ENCODE measurements at regions not wholly inside any gene's neighbourhood (a gene's known extent, or its start where the extent isn't known, plus 50 kb on each side); places are given as distances from the start of the nearest gene placed in this dataset.

GRCh38 chr5:63811961-63812360 is 150.3 kb downstream of the HTR1A start:
- no peaks in the 10 kb centered on the region; a peak in 1 of 8 replicates for H3K36me3 ChIP-seq (ENCODE audit: control insufficient read depth in 2 of 4, insufficient read depth in 4 of 4, low read length in 3 of 4)
- no peaks in the 10 kb centered on the region for H3K79me1 ChIP-seq (ENCODE audit: low read depth, low read length)
- no peak overlapping the region for H2BK15ac ChIP-seq (ENCODE audit: low read length)
- no peak overlapping the region for H4K91ac ChIP-seq (replicated peaks; ENCODE audit: insufficient read length, low read length)
- no peak overlapping the region for H2BK5ac ChIP-seq (ENCODE audit: low read depth, low read length)
- H3K9ac ChIP-seq (replicated peaks in 1 of 4; ENCODE audit: extremely low read depth in 1 of 4, low read depth in 3 of 4, low read length in 3 of 4): no peak overlapping the region
- H4K5ac ChIP-seq (ENCODE audit: insufficient read length, low read depth, low read length): no peak overlapping the region
- 97% methylated on average over 2 of the region's 2 CpGs; no CpG with 5 or more reads in 1 of the 2 experiments for WGBS, 2 experiments (ENCODE audit: extremely low coverage in 1 of 2, insufficient coverage in 1 of 2, insufficient read length in 1 of 2, insufficient replicate concordance in 2 of 2, low coverage in 1 of 2, low lambda C conversion rate in 2 of 2, missing lambda C conversion rate in 1 of 2)
- H2BK20ac ChIP-seq (ENCODE audit: low read length): no peak overlapping the region
- H3K56ac ChIP-seq (replicated peaks; ENCODE audit: insufficient read length, low read depth, low read length): no peak overlapping the region
- no peak overlapping the region for H4K8ac ChIP-seq (ENCODE audit: extremely low read depth, insufficient read depth, low read length)
- H3K23me2 ChIP-seq (ENCODE audit: low read depth, low read length): no peaks in the 10 kb centered on the region
- ChIA-PET POLR2A (ENCODE audit: partially characterized antibody) (no interaction called here), CTCF (ENCODE audit: partially characterized antibody) (interaction anchor here (0.6 kb wide), 1 partner anchor 43 kb away, joined by 3 read pairs; no protein-coding TSS in a partner anchor)
- H2BK12ac ChIP-seq (ENCODE audit: low read depth, low read length): no peak overlapping the region
- H3K23ac ChIP-seq (ENCODE audit: insufficient read length): no peak overlapping the region
- H3K4me3 ChIP-seq (ENCODE audit: extremely low read depth in 1 of 4, insufficient read depth in 2 of 4, low read depth in 3 of 4, low read length in 4 of 4): no peak overlapping the region
- H2BK120ac ChIP-seq (replicated peaks; ENCODE audit: low read depth, low read length): no peak overlapping the region
- no peak overlapping the region for H3K4ac ChIP-seq (replicated peaks; ENCODE audit: insufficient read length, low read depth, low read length)
- no peaks in the 10 kb centered on the region for H3K27me3 ChIP-seq (replicated peaks in 1 of 4; ENCODE audit: control insufficient read depth in 3 of 4, extremely low read depth in 1 of 4, insufficient read depth in 3 of 4, low read length in 3 of 4)
- no peak overlapping the region for H3K14ac ChIP-seq (ENCODE audit: insufficient read length)
- H3K4me2 ChIP-seq (ENCODE audit: insufficient read depth in 1 of 2, low read depth in 2 of 2, low read length in 2 of 2): no peak overlapping the region
- H3K9me3 ChIP-seq (ENCODE audit: insufficient read depth in 2 of 2, low read depth in 1 of 2, low read length in 1 of 2): peaks cover 14 to 17% of the 10 kb centered on the region in 2 experiments
- no peak overlapping the region for H3K18ac ChIP-seq (ENCODE audit: extremely low read depth, low read length)
- no peak for DNase-seq (ENCODE audit: low read depth in 1 of 2, low spot score in 2 of 2)
- H2AFZ ChIP-seq (ENCODE audit: low read length): no peak overlapping the region
- no peaks in the 10 kb centered on the region for H3K79me2 ChIP-seq (ENCODE audit: control insufficient read depth in 1 of 2, insufficient read depth in 2 of 2, low read length in 2 of 2)
- no peaks in the 10 kb centered on the region for H3K4me1 ChIP-seq (replicated peaks in 1 of 4; ENCODE audit: control insufficient read depth in 3 of 4, insufficient read depth in 4 of 4, low read length in 3 of 4)
- H3K27ac ChIP-seq (ENCODE audit: low read depth, low read length): no peak overlapping the region
- H4K20me1 ChIP-seq (replicated peaks in 1 of 2; ENCODE audit: control insufficient read depth in 1 of 2, insufficient read depth in 2 of 2, low read length in 2 of 2): no peaks in the 10 kb centered on the region
- H2AK5ac ChIP-seq (ENCODE audit: low read depth, low read length): no peak overlapping the region
- no peak for FAIRE-seq
- TF ChIP-seq POLR2AphosphoS5 (IDR thresholded peaks at IDR 0.05; ENCODE audit: low read depth, low read length) (no peak), KDM5A (IDR thresholded peaks at IDR 0.05; ENCODE audit: low read length) (no peak), NRF1 (IDR thresholded peaks at IDR 0.05; ENCODE audit: low read depth, low read length) (no peak), CHD1 (IDR thresholded peaks at IDR 0.05; ENCODE audit: low read depth, low read length) (no peak), SRF (IDR thresholded peaks at IDR 0.05; ENCODE audit: low read depth, low read length) (no peak), EZH2 (IDR thresholded peaks at IDR 0.05; ENCODE audit: low read depth, low read length, severe bottlenecking) (no peak), CREB1 (IDR thresholded peaks at IDR 0.05) (no peak), SIN3A (conservative IDR thresholded peaks at IDR 0.05 in 1 of 2, IDR thresholded peaks at IDR 0.05 in 1 of 2; ENCODE audit: low read depth in 1 of 2, low read length in 2 of 2) (no peak), GABPA (IDR thresholded peaks at IDR 0.05; ENCODE audit: borderline replicate concordance, insufficient read depth, low read length) (no peak), FOSL1 (IDR thresholded peaks at IDR 0.05; ENCODE audit: insufficient read depth, low read depth, low read length) (no peak), RBBP5 (IDR thresholded peaks at IDR 0.05; ENCODE audit: borderline replicate concordance, low read depth, low read length) (no peak), SP2 (IDR thresholded peaks at IDR 0.05; ENCODE audit: low read length) (no peak), RFX5 (IDR thresholded peaks at IDR 0.05; ENCODE audit: borderline replicate concordance, low read depth, low read length) (no peak), CBX5 (IDR thresholded peaks at IDR 0.05; ENCODE audit: low read depth, low read length) (no peak)

Measured in H1 (cell line).